HG02885 (cell line): ENCODE measurements at regions not wholly inside any gene's neighbourhood (a gene's known extent, or its start where the extent isn't known, plus 50 kb on each side); places are given as distances from the start of the nearest gene placed in this dataset.

Experiments used
- ATAC-seq: cut with Tn5 transposase; IDR thresholded peaks from one replicate; pipeline ENCODE4 v1.9.1; 2021; ENCODE audit warnings: mild to moderate bottlenecking; ENCODE audit not compliant: unreplicated experiment, poor library complexity

- ATAC-seq = no peak
Observed at GRCh38 chr3:188049606-188050530, 104.1 kb upstream of the LPP start.

- no peak for ATAC-seq
Observed at GRCh38 chr3:188051801-188052168, 102.2 kb upstream of the LPP start.

GRCh38 chr3:188052169-188053035 lies 101.6 kb upstream of the LPP start:
- ATAC-seq = no peak

- no peak for ATAC-seq
Observed at GRCh38 chr3:188053036-188053340, 101.0 kb upstream of the LPP start.

- ATAC-seq = no peak
Observed at GRCh38 chr3:188053710-188054380, 100.1 kb upstream of the LPP start.

- ATAC-seq = no peak
Observed at GRCh38 chr3:188054541-188054940, 99.4 kb upstream of the LPP start.

- no peak for ATAC-seq
Observed at GRCh38 chr3:188055388-188055787, 98.6 kb upstream of the LPP start.

GRCh38 chr3:188057124-188057523 lies 96.8 kb upstream of the LPP start:
- no peak for ATAC-seq

GRCh38 chr3:188058569-188059184 lies 95.3 kb upstream of the LPP start:
- no peak for ATAC-seq

- ATAC-seq = no peak
Observed at GRCh38 chr3:188059351-188059750, 94.6 kb upstream of the LPP start.

GRCh38 chr3:188060264-188060835 lies 93.6 kb upstream of the LPP start:
- ATAC-seq = no peak

GRCh38 chr3:188060840-188061544 lies 93.0 kb upstream of the LPP start:
- ATAC-seq = no peak

GRCh38 chr3:188062216-188062615 lies 91.7 kb upstream of the LPP start:
- no peak for ATAC-seq

- ATAC-seq = no peak
Observed at GRCh38 chr3:188064831-188065493, 89.0 kb upstream of the LPP start.

- no peak for ATAC-seq
Observed at GRCh38 chr3:188066141-188066540, 87.8 kb upstream of the LPP start.

- no peak for ATAC-seq
Observed at GRCh38 chr3:188067932-188068331, 86.0 kb upstream of the LPP start.

GRCh38 chr3:188068342-188068741 lies 85.6 kb upstream of the LPP start:
- no peak for ATAC-seq

GRCh38 chr3:188071636-188072035 lies 82.3 kb upstream of the LPP start:
- no peak for ATAC-seq

- no peak for ATAC-seq
Observed at GRCh38 chr3:188076176-188076575, 77.8 kb upstream of the LPP start.
